HT1080 (cell line): ENCODE measurements at regions not wholly inside any gene's neighbourhood (a gene's known extent, or its start where the extent isn't known, plus 50 kb on each side); places are given as distances from the start of the nearest gene placed in this dataset.

Experiments
- DNase-seq: peaks from one replicate; pipeline ENCODE4 v3.0.0-alpha.2; 2015; ENCODE audit warnings: low read depth

DNA sequence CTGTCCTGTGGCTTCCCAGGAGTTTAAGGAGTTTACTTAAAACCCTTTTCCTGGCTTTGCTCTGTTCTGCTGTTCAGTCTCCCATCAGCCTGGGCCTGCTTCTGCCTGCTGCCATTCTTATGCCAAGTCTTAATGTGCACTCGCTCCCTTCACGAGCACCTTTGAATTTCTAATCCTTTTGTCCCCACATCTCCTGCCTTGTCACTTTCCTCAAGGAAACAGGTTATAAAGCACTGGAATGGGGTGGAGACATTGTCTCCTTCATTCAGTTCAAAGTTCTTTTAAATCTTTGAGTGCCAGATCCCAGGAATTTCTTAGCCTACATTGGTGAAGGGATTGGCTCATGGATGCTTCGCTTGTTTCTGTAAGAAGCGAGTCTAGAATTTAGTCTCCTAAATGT is 87.2 kb upstream of the LIFR start:
- no peak for DNase-seq

GRCh38 chr5:38645508-38645907 is 89.1 kb upstream of the LIFR start:
- DNase-seq: no peak

DNA sequence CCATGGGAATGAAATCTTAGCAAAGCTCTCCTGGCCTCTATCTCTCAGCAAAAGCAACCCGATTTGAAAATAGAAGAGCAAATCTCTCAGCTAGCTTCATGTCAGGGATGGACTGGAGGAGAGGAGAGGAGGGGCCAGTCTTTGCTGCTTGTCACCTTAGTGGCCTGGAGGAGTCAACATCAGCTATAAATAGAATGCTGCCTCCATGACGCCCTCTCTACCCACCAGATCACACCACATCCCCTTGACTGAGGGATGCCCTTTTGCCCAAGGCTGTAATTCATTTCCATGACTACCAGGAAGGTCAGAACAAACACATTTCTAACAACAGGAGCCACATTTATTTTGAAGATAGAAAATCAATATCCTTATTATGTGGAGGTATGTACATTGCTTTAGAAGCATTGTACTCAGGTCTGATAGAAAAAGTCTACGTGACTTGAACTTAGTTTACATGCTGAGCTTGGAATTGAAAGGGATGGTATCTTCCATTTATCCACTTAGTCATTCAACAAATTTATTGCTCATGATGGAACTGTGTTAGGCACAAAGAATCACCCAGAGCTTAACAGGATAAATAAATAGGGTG is 92.4 kb upstream of the LIFR start:
- DNase-seq: no peak

GRCh38 chr5:38650540-38650939 is 94.1 kb upstream of the LIFR start:
- DNase-seq: no peak

- DNase-seq: peak; percentile 60
Measured at GRCh38 chr5:38650946-38651345, 94.5 kb upstream of the LIFR start.

- DNase-seq: no peak
Measured at GRCh38 chr5:38651806-38652205, 95.4 kb upstream of the LIFR start.

- no peak for DNase-seq
Measured at GRCh38 chr5:38653389-38653788, 96.9 kb upstream of the LIFR start.

DNA sequence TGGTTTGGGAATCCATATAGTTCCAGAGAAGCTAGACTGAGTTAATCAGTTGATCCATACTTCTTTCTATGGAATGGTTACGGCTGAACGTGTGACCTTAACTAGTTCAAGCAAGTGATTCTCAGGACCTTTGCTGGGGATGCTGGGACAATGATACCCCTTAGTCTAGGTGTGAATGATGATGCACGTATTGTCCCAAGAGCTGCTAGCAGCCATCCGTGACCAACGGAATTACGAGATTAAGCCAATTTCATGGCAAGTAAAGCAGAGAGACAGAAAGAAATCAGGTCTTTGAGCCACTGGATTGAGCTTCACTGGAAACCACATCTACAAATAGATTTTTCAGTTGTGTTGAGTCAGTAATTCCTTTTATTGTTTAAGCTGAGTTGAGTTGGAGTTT is 99.2 kb upstream of the LIFR start:
- no peak for DNase-seq

DNA sequence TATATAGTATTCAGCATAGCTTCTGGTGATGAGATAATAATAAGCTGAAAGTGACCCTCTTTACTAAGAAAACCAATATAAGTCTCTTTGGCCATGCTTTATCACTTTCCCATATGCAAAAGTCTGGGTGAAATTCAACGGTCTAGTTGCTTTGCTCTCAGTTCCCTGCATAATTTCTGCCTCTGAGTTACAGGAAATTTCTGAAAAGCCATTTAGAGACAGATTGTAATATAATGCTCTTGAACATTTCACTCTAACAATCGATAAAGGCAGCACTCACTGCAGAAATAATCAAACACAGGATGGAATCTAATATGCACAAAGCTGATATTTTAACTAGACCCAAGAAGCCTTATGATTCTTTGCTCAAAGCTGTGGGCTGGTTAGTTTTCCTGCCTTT is 100.1 kb upstream of the LIFR start:
- no peak for DNase-seq

DNA sequence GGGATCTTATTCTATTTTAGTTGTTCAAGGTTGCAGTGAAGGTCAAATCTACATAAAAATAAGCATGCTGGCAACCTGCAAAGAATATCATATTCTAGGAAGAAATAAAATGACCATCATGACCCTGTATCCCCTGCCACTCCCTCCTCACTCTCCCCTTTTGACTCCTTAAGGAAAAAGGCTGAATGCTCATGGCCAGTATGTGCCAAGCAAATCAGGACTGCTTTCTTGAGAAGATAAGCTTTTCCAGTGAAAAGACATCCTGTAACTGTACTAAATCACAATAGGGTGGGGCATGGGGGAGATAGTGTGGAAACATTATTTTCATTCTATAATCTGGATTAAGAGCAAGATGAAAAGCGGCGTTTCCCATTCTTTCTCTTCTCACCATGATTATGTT is 100.6 kb upstream of the LIFR start:
- DNase-seq: no peak

GRCh38 chr5:38660194-38660668 is 103.8 kb upstream of the LIFR start:
- no peak for DNase-seq

DNA sequence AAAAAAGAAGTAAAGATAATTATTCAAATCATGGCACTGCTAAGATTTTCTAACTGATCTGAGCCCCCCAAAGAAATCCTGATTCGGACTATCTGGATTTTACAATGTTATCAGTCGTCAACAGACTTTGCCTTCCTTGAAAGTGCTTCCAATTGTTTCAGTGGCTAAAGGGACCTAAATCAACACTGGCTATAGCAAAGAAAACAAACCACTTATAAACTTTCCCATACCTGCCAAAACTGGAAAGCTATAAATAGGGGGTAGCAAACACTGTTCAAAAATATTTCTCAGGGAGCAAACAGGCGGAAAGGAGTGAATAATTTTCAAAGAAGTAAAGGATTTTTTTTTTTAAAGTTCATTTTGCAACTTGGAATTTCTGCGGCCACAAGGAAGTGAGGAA is 105.6 kb upstream of the LIFR start:
- no peak for DNase-seq

DNA sequence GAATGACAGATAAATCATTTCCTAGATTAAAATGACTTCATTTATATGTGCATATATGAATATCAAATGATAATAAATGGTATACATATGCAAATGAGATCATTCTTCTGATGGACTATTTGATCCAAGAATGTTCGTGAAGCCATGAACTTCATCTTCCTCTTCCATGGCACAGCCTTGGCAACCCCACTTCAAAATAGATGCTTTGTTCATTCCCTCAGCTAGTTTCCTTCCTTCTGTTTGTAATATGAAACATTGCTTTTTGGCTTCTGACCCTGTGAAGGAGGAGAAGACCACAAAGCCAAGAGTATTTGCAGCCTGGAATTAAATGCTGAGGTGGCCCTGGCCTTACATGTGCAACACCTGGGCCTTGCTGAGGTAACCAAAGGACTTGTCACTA is 106.8 kb upstream of the LIFR start:
- DNase-seq: no peak

DNA sequence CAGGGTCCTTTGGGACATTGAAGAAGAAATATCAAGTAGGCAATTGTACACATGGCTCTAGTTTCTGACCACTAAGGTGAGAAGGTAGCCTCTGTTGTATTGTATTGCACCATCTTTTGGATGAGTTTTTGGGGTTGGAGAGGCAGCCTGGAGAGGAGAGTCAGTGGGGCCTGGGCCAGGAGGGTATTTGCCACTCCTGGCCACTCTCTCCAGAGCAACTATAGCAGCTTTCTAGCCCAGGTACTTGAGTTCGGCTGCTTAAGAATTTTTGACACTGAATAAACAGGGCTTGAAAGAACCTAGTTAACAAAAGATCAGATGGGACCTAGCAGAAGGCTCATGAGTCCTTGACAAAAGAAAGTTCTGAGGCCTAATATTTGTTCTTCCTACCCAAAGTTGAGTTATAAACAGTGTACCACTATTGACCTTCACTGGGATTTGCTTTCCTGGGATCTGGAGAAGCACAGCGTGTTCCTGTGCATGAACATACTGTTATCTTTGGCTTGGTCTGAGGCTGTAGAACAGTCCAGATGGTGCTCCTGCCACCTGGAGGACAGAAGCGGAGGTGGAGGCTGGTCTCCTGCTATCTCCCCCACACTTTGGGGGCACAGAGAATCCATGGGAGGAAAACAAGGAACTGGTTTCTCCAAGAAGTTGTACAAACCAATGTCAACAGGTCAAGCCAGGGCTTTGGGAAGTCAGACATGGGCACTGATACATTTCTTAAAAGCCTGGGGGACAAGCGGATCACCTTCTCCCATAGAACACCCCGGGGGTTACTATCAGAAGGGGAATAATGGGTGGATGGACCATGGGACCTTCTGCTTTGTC is 110.4 kb upstream of the LIFR start:
- DNase-seq: peak; percentile 38

- DNase-seq: no peak
Measured at GRCh38 chr5:38667499-38667776, 111.0 kb upstream of the LIFR start.

DNA sequence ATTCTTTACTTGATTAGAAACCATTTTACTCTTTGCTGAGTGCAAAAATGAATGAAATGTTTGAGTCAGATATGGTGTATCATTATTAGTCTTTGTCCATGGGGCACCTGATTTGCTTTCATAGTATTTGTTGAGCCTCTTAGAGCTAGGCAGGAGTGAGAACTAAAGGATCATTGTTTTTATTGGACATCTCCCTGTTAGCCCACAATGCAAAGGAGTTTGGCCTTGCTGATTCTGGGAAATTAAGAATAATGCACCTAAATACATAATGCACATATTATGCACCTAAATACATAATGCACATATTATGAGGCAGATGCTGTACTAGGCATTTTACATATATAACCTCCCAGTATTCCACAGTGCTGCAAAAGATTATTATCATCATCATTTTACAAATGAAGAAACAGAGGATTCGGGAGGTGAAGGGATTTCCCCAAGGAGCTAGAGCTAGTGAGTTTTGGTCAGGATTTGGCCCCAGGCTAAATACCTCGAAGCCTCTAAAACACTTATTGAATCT is 113.0 kb upstream of the LIFR start:
- DNase-seq: no peak

GRCh38 chr5:38670066-38670465 is 113.6 kb upstream of the LIFR start:
- DNase-seq: no peak

- no peak for DNase-seq
Measured at GRCh38 chr5:38670878-38671277, 114.4 kb upstream of the LIFR start.

DNA sequence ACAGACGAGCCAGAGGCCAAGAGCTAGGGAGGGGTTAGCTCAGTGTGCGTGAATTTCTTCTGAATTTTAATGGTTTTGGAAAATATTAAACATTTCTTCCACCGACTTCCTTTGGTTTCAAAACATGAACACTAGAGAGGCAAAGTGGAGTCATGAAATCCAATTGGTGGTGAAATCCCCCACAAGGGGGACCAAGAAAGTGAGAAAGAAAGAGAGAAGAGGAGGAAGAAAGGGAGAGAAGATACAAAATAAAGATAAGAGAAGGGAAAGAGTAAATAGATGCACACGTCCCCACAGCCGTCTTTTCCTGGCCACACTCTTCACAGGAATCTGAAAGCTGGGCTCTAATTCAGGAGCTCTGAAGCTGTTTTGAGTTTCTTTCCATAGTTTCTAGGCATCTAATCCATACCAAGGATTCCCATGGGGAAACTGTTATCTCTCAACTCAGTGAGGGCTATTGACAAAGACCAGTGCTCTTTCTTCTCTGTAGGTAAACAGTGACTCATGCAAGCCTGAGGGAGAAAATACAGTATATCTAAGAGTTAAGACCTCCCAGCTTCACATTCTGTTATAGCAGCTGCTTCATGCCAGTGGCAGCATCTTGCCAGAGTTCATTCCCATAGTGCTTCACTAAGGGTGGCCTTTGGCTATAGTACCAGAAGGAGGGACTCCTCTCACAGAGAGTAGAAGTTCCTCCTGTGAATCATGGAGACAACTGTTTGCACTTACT is 115.8 kb upstream of the LIFR start:
- DNase-seq: peak; percentile 15

- peak; percentile 57 for DNase-seq
Measured at GRCh38 chr5:38673671-38674071, 117.2 kb upstream of the LIFR start.

GRCh38 chr5:38675443-38675842 is 119.0 kb upstream of the LIFR start:
- no peak for DNase-seq

GRCh38 chr5:38677636-38678035 is 121.2 kb upstream of the LIFR start:
- DNase-seq: no peak
